SKM-1 (cell line): ENCODE measurements at regions not wholly inside any gene's neighbourhood (a gene's known extent, or its start where the extent isn't known, plus 50 kb on each side); places are given as distances from the start of the nearest gene placed in this dataset.

Experiments used
- DNase-seq: peaks from one replicate; lab custom pipeline; 2025; ENCODE audit not compliant: unreplicated experiment; lab: John Stamatoyannopoulos, UW

GRCh38 chr12:88790231-88790630 is 210.0 kb upstream of the KITLG start:
- no peak for DNase-seq

GRCh38 chr12:88784166-88784565 is 203.9 kb upstream of the KITLG start:
- no peak for DNase-seq

- no peak for DNase-seq
Observed at GRCh38 chr12:88782351-88782750, 202.1 kb upstream of the KITLG start.

GRCh38 chr12:88781909-88782308 is 201.6 kb upstream of the KITLG start:
- no peak for DNase-seq

GRCh38 chr12:88778064-88778463 is 197.8 kb upstream of the KITLG start:
- DNase-seq = no peak

GRCh38 chr12:88775742-88776151 is 195.5 kb upstream of the KITLG start:
- no peak for DNase-seq

GRCh38 chr12:88767699-88768098 is 187.4 kb upstream of the KITLG start:
- DNase-seq = no peak

- DNase-seq = no peak
Observed at GRCh38 chr12:88764781-88765480, 184.7 kb upstream of the KITLG start.

GRCh38 chr12:88763536-88764100 is 183.3 kb upstream of the KITLG start:
- no peak for DNase-seq

- DNase-seq = no peak
Observed at GRCh38 chr12:88758176-88758575, 177.9 kb upstream of the KITLG start.

GRCh38 chr12:88756917-88757316 is 176.6 kb upstream of the KITLG start:
- no peak for DNase-seq

- no peak for DNase-seq
Observed at GRCh38 chr12:88756153-88756552, 175.9 kb upstream of the KITLG start.

- no peak for DNase-seq
Observed at GRCh38 chr12:88753707-88754106, 173.4 kb upstream of the KITLG start.

- no peak for DNase-seq
Observed at GRCh38 chr12:88753066-88753465, 172.8 kb upstream of the KITLG start.

- no peak for DNase-seq
Observed at GRCh38 chr12:88752183-88752582, 171.9 kb upstream of the KITLG start.

- no peak for DNase-seq
Observed at GRCh38 chr12:88750867-88751543, 170.7 kb upstream of the KITLG start.

- no peak for DNase-seq
Observed at GRCh38 chr12:88746386-88746785, 166.1 kb upstream of the KITLG start.

- DNase-seq = no peak
Observed at GRCh38 chr12:88743946-88744685, 163.8 kb upstream of the KITLG start.

- no peak for DNase-seq
Observed at GRCh38 chr12:88737838-88738472, 157.7 kb upstream of the KITLG start.

- DNase-seq = no peak
Observed at GRCh38 chr12:88736031-88736430, 155.8 kb upstream of the KITLG start.

GRCh38 chr12:88733008-88733407 is 152.7 kb upstream of the KITLG start:
- DNase-seq = no peak
